ENCODE measurements at regions not wholly inside any gene's neighbourhood (a gene's known extent, or its start where the extent isn't known, plus 50 kb on each side); places are given as distances from the start of the nearest gene placed in this dataset.

DNA sequence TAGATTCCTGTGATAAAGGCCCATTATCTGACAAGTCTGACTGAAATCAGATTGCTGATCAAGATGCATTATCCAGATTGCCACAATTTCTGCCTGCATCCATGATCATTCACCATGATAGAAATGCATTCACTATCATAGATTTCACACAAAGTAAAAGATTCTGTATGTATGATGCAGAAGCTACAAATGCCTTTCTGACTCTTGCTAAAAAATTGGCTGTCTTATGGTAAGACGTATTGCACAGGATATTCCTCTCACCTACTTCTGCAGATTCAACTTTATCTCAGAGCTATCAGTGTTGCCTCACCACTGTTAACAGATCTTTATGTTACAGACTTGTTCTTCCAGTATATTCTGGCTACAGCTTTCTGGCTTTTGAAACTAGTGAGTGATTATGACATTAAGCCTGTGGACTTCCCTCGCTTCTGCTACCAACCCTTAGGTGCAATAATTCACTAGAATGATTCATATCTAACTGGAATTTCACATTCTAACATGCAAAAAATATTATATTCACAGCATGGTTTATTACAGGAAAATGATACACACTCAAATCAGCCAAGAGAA is 955.3 kb downstream of the EPHA3 start:
- Histone ChIP-seq H3K9ac (ENCODE audit: low read length) (no peak overlapping the region), H4K20me1 (ENCODE audit: control insufficient read depth, insufficient read depth, low read length, poor library complexity, severe bottlenecking) (no peaks in the 10 kb centered on the region), H3K4me3 (ENCODE audit: control extremely low read depth in 1 of 5, extremely low read depth in 1 of 5, insufficient read depth in 1 of 5, low read depth in 2 of 5, low read length in 4 of 5) (no peak overlapping the region), H3K36me3 (replicated peaks in 1 of 2; ENCODE audit: control extremely low read depth in 1 of 2, control insufficient read depth in 1 of 2, extremely low read depth in 1 of 2, insufficient read depth in 2 of 2, low read length in 1 of 2) (no peaks in the 10 kb centered on the region), H3K4me1 (ENCODE audit: control insufficient read depth in 2 of 2, insufficient read depth in 2 of 2, low read length in 2 of 2) (no peaks in the 10 kb centered on the region), H3K27ac (ENCODE audit: low read length in 2 of 2) (no peak overlapping the region), H3K27me3 (replicated peaks in 1 of 4; ENCODE audit: control extremely low read depth in 1 of 4, control insufficient read depth in 3 of 4, insufficient read depth in 4 of 4, low read length in 3 of 4) (no peaks in the 10 kb centered on the region), H3K79me2 (ENCODE audit: control insufficient read depth, insufficient read depth, low read length) (no peaks in the 10 kb centered on the region), H2AFZ (ENCODE audit: insufficient read depth, low read depth, low read length, poor library complexity, severe bottlenecking) (no peak overlapping the region), H3K4me2 (replicated peaks; ENCODE audit: low read depth, low read length, poor library complexity, severe bottlenecking) (no peak overlapping the region), H3K9me3 (ENCODE audit: control extremely low read depth in 1 of 3, control insufficient read depth in 2 of 3, insufficient read depth in 1 of 3, low read length in 2 of 3) (no peaks in the 10 kb centered on the region)
- H3K27me3 Mint-ChIP-seq = no peaks in the 10 kb centered on the region
- ATAC-seq (ENCODE audit: low read depth) (no peak), DNase-seq (no peak)
- no peak overlapping the region for H3K4me3 Mint-ChIP-seq
- intact Hi-C loops (cut with micrococcal nuclease) = no loop called here
- ChIA-PET POLR2A (no interaction called here), CTCF (no interaction called here)
- H3K9me3 Mint-ChIP-seq (ENCODE audit: insufficient read depth) = no peaks in the 10 kb centered on the region
- no peak for TF ChIP-seq EZH2 (IDR thresholded peaks at IDR 0.05; ENCODE audit: borderline replicate concordance, insufficient read depth, low read depth, low read length, poor library complexity, severe bottlenecking)
- TF ChIP-seq, protein P1, sequence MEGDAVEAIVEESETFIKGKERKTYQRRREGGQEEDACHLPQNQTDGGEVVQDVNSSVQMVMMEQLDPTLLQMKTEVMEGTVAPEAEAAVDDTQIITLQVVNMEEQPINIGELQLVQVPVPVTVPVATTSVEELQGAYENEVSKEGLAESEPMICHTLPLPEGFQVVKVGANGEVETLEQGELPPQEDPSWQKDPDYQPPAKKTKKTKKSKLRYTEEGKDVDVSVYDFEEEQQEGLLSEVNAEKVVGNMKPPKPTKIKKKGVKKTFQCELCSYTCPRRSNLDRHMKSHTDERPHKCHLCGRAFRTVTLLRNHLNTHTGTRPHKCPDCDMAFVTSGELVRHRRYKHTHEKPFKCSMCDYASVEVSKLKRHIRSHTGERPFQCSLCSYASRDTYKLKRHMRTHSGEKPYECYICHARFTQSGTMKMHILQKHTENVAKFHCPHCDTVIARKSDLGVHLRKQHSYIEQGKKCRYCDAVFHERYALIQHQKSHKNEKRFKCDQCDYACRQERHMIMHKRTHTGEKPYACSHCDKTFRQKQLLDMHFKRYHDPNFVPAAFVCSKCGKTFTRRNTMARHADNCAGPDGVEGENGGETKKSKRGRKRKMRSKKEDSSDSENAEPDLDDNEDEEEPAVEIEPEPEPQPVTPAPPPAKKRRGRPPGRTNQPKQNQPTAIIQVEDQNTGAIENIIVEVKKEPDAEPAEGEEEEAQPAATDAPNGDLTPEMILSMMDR (IDR thresholded peaks at IDR 0.05) = no peak
- WGBS (ENCODE audit: insufficient coverage) = no CpG with 5 or more reads among the region's 2 CpGs
- no peak overlapping the region for H3K27ac Mint-ChIP-seq
- no peaks in the 10 kb centered on the region for H3K4me1 Mint-ChIP-seq

DNA sequence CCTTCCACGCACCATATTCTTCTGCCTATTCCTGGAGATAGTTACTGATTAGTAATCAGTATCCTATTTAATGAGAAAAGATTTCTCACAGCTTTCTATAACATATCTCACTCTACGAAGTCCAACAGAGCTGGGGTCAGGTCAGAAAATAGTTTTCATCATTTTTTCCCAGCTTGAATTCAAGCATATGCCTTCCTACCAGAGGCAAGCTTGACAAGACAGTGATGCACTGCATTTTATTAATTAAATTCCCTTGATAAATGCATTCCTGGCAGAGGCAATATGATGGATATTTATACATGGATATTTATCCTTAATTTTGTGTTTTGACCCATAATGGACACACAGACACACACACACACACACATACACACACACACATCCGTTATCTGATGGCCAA is 961.4 kb downstream of the EPHA3 start:
- WGBS (ENCODE audit: insufficient coverage) = no CpG with 5 or more reads among the region's 3 CpGs
- no peak for DNase-seq
- Histone ChIP-seq H2AFZ (ENCODE audit: insufficient read depth, low read depth, low read length, poor library complexity, severe bottlenecking) (no peak overlapping the region), H3K4me3 (ENCODE audit: control extremely low read depth in 1 of 5, extremely low read depth in 1 of 5, insufficient read depth in 1 of 5, low read depth in 2 of 5, low read length in 4 of 5) (no peak overlapping the region), H3K4me2 (replicated peaks; ENCODE audit: low read depth, low read length, poor library complexity, severe bottlenecking) (no peak overlapping the region), H3K9ac (ENCODE audit: low read length) (no peak overlapping the region), H3K79me2 (ENCODE audit: control insufficient read depth, insufficient read depth, low read length) (no peaks in the 10 kb centered on the region), H3K9me3 (ENCODE audit: control extremely low read depth in 1 of 3, control insufficient read depth in 2 of 3, insufficient read depth in 1 of 3, low read length in 2 of 3) (peaks cover 0 to 2% (median 0%) of the 10 kb centered on the region in 3 donors), H3K4me1 (ENCODE audit: control insufficient read depth in 2 of 2, insufficient read depth in 2 of 2, low read length in 2 of 2) (no peaks in the 10 kb centered on the region), H3K27me3 (replicated peaks in 1 of 4; ENCODE audit: control extremely low read depth in 1 of 4, control insufficient read depth in 3 of 4, insufficient read depth in 4 of 4, low read length in 3 of 4) (no peaks in the 10 kb centered on the region), H3K36me3 (replicated peaks in 1 of 2; ENCODE audit: control extremely low read depth in 1 of 2, control insufficient read depth in 1 of 2, extremely low read depth in 1 of 2, insufficient read depth in 2 of 2, low read length in 1 of 2) (no peaks in the 10 kb centered on the region), H4K20me1 (ENCODE audit: control insufficient read depth, insufficient read depth, low read length, poor library complexity, severe bottlenecking) (no peaks in the 10 kb centered on the region), H3K27ac (ENCODE audit: low read length in 2 of 2) (no peak overlapping the region)
- Mint-ChIP-seq H3K4me3 (no peak overlapping the region), H3K27ac (no peak overlapping the region), H3K27me3 (no peaks in the 10 kb centered on the region), H3K4me1 (no peaks in the 10 kb centered on the region), H3K9me3 (ENCODE audit: insufficient read depth) (no peaks in the 10 kb centered on the region)
- intact Hi-C loops (cut with micrococcal nuclease) = no loop called here
- TF ChIP-seq, protein P1 (IDR thresholded peaks at IDR 0.05) = no peak
- no peak for TF ChIP-seq EZH2 (IDR thresholded peaks at IDR 0.05; ENCODE audit: borderline replicate concordance, insufficient read depth, low read depth, low read length, poor library complexity, severe bottlenecking)
- no peak for ATAC-seq (ENCODE audit: low read depth)
- POLR2A ChIA-PET = no interaction called here
- CTCF ChIA-PET = no interaction called here
